ENCODE measurements at regions not wholly inside any gene's neighbourhood (a gene's known extent, or its start where the extent isn't known, plus 50 kb on each side); places are given as distances from the start of the nearest gene placed in this dataset.

DNA sequence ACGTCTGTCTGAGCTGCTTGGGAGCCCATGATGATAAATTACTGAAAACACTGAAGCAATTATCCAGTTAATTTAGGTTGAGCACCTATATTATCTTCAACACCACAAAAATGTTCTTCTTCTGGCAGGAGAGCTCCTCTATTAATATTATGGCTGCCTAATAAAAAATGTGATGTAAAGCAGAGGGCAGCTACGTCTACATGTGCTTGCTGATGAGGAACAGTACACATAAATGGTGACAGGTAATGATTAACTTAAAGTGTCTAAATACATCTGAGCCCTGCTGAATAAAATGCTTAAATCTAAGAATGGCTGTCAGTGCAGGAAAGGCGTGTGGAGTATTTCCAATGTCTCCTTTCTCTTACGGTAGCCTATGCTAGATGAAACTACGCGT, 131.3 kb upstream of the NR3C1 start (continued):
- TF ChIP-seq, protein P1, sequence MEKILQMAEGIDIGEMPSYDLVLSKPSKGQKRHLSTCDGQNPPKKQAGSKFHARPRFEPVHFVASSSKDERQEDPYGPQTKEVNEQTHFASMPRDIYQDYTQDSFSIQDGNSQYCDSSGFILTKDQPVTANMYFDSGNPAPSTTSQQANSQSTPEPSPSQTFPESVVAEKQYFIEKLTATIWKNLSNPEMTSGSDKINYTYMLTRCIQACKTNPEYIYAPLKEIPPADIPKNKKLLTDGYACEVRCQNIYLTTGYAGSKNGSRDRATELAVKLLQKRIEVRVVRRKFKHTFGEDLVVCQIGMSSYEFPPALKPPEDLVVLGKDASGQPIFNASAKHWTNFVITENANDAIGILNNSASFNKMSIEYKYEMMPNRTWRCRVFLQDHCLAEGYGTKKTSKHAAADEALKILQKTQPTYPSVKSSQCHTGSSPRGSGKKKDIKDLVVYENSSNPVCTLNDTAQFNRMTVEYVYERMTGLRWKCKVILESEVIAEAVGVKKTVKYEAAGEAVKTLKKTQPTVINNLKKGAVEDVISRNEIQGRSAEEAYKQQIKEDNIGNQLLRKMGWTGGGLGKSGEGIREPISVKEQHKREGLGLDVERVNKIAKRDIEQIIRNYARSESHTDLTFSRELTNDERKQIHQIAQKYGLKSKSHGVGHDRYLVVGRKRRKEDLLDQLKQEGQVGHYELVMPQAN (IDR thresholded peaks at IDR 0.05; ENCODE audit: borderline replicate concordance), result no peak
- no peak for TF ChIP-seq ZNF324 (CRISPR knock-in tag; IDR thresholded peaks at IDR 0.05)

DNA sequence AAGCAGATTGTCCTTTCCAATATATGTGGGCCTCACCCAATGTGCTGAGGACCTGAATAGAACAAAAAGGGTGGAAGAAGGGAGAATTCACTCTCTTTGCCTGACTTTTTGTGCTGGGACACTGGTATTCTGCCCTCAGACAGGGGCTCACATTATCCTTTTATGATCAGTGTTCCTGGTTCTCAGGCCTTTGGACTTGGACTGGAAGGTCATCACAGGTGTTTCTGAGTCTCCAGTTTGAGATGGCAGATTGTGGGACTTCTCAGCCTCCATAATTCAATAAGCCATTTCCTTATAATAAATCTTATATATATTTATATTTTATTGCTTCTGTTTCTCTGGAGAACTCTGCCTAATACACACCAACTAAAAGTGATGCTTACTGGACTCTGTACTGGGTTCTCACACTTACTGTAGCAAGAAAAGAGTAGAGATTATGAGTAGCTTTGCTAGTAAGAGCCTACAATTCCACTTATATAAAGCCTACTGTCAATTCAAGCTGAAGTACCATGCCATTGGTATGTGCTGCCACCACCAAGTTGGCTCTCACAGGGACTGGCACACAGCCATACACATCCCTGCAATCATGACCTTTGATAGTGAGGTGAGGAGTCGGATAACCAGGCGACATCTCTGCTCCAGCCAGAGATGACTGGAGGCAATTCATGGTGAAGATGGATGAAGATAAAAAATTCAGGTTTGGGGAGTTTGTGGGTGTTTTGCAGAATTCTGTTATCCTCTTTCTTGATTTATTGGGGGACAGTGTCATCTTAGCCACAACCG, 130.7 kb upstream of the NR3C1 start:
- no peaks in the 10 kb centered on the region for H3K36me3 ChIP-seq (ENCODE audit: control insufficient read depth, insufficient read depth, low read length)
- no peak for FAIRE-seq
- no peak overlapping the region for H3K27ac ChIP-seq (ENCODE audit: extremely low read depth, low read depth, low read length)
- no peaks in the 10 kb centered on the region for H3K4me1 ChIP-seq (replicated peaks in 1 of 2; ENCODE audit: control insufficient read depth in 2 of 2, insufficient read depth in 2 of 2, low read length in 2 of 2)
- ATAC-seq, result no peak
- H3K9me3 ChIP-seq (replicated peaks; ENCODE audit: control insufficient read depth, insufficient read depth, low read depth, low read length), result no peaks in the 10 kb centered on the region
- DNase-seq (ENCODE audit: extremely low read depth in 1 of 4, low spot score in 3 of 4), result no peak
- no peaks in the 10 kb centered on the region for H3K9me1 ChIP-seq (ENCODE audit: control insufficient read depth, insufficient read depth, low read length)
- no peak overlapping the region for H2AFZ ChIP-seq (ENCODE audit: low read depth, low read length)
- CTCF ChIA-PET (ENCODE audit: low intra/inter-chr PET ratio), result no interaction called here
- no peaks in the 10 kb centered on the region for H3K79me2 ChIP-seq (ENCODE audit: control insufficient read depth, insufficient read depth, low read length)
- intact Hi-C loops (cut with micrococcal nuclease) (no loop called here), in situ Hi-C loops (cut with MboI) (no loop called here)
- no peak overlapping the region for H3K9ac ChIP-seq (ENCODE audit: insufficient read depth in 1 of 2, low read depth in 2 of 2, low read length in 2 of 2)
- POLR2A ChIA-PET, result no interaction called here
- H3K4me2 ChIP-seq (ENCODE audit: insufficient read depth, low read length), result no peak overlapping the region
- no TSS peak for BruUV-seq (replicated peaks)
- no peaks in the 10 kb centered on the region for H4K20me1 ChIP-seq (replicated peaks; ENCODE audit: control insufficient read depth, insufficient read depth, low read length)
- no peak overlapping the region for H3K4me3 ChIP-seq
- H3K27me3 ChIP-seq (ENCODE audit: control insufficient read depth in 2 of 2, insufficient read depth in 2 of 2, low read length in 2 of 2), result no peaks in the 10 kb centered on the region; a peak in 2 of 5 replicates
- 2% methylated on average over 3 of the region's 3 CpGs for WGBS (ENCODE audit: insufficient coverage, low coverage, missing lambda C conversion rate)
- TF ChIP-seq PRMT5 (CRISPR knock-in tag; IDR thresholded peaks at IDR 0.05) (no peak), RAD21 (CRISPR knock-in tag; conservative IDR thresholded peaks at IDR 0.05 in 1 of 2, IDR thresholded peaks at IDR 0.05 in 1 of 2) (no peak), HDAC8 (tag; IDR thresholded peaks at IDR 0.05) (no peak), ZNF830 (CRISPR knock-in tag; IDR thresholded peaks at IDR 0.05) (no peak), HCFC1 (IDR thresholded peaks at IDR 0.05; ENCODE audit: low read depth, low read length) (no peak)
- TF ChIP-seq, protein P2, sequence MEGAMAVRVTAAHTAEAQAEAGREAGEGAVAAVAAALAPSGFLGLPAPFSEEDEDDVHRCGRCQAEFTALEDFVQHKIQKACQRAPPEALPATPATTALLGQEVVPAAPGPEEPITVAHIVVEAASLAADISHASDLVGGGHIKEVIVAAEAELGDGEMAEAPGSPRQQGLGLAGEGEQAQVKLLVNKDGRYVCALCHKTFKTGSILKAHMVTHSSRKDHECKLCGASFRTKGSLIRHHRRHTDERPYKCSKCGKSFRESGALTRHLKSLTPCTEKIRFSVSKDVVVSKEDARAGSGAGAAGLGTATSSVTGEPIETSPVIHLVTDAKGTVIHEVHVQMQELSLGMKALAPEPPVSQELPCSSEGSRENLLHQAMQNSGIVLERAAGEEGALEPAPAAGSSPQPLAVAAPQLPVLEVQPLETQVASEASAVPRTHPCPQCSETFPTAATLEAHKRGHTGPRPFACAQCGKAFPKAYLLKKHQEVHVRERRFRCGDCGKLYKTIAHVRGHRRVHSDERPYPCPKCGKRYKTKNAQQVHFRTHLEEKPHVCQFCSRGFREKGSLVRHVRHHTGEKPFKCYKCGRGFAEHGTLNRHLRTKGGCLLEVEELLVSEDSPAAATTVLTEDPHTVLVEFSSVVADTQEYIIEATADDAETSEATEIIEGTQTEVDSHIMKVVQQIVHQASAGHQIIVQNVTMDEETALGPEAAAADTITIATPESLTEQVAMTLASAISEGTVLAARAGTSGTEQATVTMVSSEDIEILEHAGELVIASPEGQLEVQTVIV (CRISPR knock-in tag; IDR thresholded peaks at IDR 0.05; ENCODE audit: borderline replicate concordance), result no peak

All from K562 (cell line).